ENCODE measurements at regions not wholly inside any gene's neighbourhood (a gene's known extent, or its start where the extent isn't known, plus 50 kb on each side); places are given as distances from the start of the nearest gene placed in this dataset.

GRCh38 chr5:90047113-90047512 is 362.4 kb downstream of the CETN3 start:
- TF ChIP-seq ZNF274 (IDR thresholded peaks at IDR 0.05; ENCODE audit: low read depth, low read length) (no peak), SUZ12 (IDR thresholded peaks at IDR 0.05; ENCODE audit: extremely low read depth, insufficient read depth, insufficient read length) (no peak)

Data from NT2/D1 (cell line).